ENCODE measurements at regions not wholly inside any gene's neighbourhood (a gene's known extent, or its start where the extent isn't known, plus 50 kb on each side); places are given as distances from the start of the nearest gene placed in this dataset.

DNA sequence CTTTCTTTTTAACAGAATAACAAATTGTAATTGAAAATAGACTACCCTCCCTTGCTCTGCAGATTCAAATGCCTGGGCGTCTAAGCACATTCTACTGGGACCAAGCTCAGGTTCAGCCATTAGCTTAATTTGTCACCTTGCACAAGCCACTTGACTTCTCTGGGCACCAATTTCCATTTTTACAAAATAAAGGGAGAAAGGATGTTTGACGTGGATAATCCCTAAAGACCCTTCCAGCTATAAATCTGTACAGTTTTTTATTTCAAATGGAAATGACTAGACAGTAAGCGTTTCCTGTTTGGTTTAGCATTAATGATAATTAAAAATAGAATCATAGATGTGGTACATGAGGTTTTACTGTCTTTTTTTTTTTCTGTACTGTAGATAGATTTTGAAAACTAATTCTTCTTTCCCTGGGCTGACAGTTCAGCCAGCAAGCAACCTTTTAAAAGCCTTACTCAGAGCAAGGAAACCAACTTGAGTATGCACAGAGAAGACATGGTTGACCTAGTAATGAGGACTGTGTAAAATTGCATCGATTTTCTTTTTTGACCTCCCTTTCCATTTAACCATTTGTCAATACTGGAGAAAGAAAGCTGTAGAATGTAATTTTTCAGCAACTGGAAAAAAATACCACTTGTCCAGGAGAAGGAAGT, 1329.5 kb upstream of the CDH8 start:
- no peak overlapping the region for H3K4me3 ChIP-seq (ENCODE audit: low read length)
- no peaks in the 10 kb centered on the region for H3K4me1 ChIP-seq (ENCODE audit: control insufficient read depth, insufficient read depth, low read length)
- no peaks in the 10 kb centered on the region for H3K27me3 ChIP-seq (ENCODE audit: control insufficient read depth, insufficient read depth, low read length)
- H3K9me3 ChIP-seq (ENCODE audit: control insufficient read depth, low read length): no peaks in the 10 kb centered on the region
- H3K9ac ChIP-seq (ENCODE audit: low read length): no peak overlapping the region
- no peaks in the 10 kb centered on the region for H3K36me3 ChIP-seq (ENCODE audit: control insufficient read depth, insufficient read depth, low read length)

DNA sequence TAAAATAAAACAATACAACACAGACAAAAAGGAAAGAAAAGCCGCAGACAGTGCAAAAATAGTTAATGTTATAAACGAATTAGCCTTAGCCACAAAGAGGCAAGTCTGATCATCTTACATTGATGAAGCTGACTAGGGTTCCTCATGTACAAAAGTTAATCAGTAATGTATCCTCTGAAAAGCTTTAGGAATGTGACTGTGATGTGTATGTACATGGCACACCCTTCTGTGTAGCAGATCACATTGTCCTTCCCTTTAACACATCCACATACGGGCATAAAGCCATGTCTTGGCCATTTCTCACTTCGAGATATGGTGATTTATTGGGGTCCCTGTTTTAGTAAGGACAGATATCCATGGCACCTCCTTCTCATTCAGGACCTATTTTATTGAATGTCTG, 1327.5 kb upstream of the CDH8 start:
- Histone ChIP-seq H3K9me3 (ENCODE audit: control insufficient read depth, low read length) (no peaks in the 10 kb centered on the region), H3K9ac (ENCODE audit: low read length) (no peak overlapping the region), H3K36me3 (ENCODE audit: control insufficient read depth, insufficient read depth, low read length) (no peaks in the 10 kb centered on the region), H3K27me3 (ENCODE audit: control insufficient read depth, insufficient read depth, low read length) (no peaks in the 10 kb centered on the region), H3K4me3 (ENCODE audit: low read length) (no peak overlapping the region), H3K4me1 (ENCODE audit: control insufficient read depth, insufficient read depth, low read length) (no peaks in the 10 kb centered on the region)

DNA sequence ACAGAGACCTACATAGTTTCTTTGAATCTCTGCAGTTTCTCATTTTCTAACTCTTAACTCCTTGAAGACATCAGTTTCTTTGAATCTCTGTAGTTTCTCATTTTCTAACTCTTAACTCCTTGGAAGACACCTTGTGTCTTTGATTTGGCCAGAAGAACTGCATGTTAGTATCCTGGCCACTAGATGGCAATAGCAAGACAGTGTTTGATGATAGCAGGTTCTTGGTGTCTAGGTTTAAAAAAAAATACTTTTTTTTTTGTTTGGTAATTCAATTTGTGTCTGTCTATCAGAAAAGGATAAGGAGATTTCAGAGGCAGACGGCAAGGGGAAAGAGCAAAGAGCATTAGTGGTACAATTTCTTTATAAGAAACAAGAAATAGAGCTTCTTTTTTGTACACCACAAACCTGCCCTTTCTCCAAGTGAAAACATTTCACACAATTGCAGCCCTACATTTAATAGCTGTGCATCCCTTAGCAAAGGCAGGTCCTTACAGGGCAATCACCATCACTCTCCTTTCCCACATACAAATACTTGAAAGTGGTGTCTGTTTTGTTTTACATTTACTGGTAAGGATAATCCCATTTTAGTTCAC, 1324.9 kb upstream of the CDH8 start:
- no peaks in the 10 kb centered on the region for H3K9me3 ChIP-seq (ENCODE audit: control insufficient read depth, low read length)
- no peaks in the 10 kb centered on the region for H3K36me3 ChIP-seq (ENCODE audit: control insufficient read depth, insufficient read depth, low read length)

DNA sequence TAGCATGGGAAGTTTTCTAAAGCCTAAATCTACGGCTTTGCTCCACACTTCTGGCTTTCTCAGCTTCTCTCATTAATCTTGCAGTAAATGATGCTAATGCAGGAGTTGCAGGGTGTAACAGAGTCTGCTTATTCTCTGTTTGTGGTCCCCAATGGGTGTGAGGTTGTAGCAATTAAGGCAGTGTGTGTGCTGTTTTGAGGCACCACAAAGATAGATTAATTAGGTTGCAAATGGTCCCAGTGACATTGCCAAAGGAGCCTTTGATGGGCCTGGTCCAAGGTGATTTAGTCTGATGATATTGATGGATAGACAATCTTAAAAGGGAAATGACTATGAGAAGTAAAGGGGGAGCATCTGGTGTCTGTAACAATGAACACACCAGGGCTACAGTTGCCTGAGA, 1313.7 kb upstream of the CDH8 start:
- Histone ChIP-seq H3K9me3 (ENCODE audit: control insufficient read depth, low read length) (no peaks in the 10 kb centered on the region), H3K4me1 (ENCODE audit: control insufficient read depth, insufficient read depth, low read length) (no peaks in the 10 kb centered on the region), H3K4me3 (ENCODE audit: low read length) (no peak overlapping the region), H3K36me3 (ENCODE audit: control insufficient read depth, insufficient read depth, low read length) (no peaks in the 10 kb centered on the region), H3K9ac (ENCODE audit: low read length) (no peak overlapping the region), H3K27me3 (ENCODE audit: control insufficient read depth, insufficient read depth, low read length) (no peaks in the 10 kb centered on the region)

More for the DNA sequence above, 1324.9 kb upstream of the CDH8 start:
- Histone ChIP-seq H3K27me3 (ENCODE audit: control insufficient read depth, insufficient read depth, low read length) (no peaks in the 10 kb centered on the region), H3K4me3 (ENCODE audit: low read length) (no peak overlapping the region), H3K9ac (ENCODE audit: low read length) (no peak overlapping the region), H3K4me1 (ENCODE audit: control insufficient read depth, insufficient read depth, low read length) (no peaks in the 10 kb centered on the region)

DNA sequence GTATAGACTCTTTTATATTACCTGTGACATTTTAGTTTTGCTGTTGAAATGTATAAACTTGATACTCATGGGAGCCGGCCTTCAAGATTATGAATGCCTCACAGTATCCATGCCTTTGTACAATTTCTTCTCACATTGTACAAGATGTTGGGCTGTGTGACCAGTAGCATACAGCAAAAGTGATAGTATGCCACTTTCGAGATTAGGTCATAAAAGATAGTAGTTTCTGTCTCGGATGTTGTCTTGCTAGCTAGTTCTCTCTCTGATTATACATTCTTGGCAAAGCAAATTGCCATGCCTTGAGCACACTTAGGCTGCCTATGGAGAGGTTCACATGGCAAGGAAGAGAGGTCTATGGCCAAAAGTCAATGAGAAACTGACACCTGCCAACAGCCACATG, 1309.8 kb upstream of the CDH8 start:
- H3K9ac ChIP-seq (ENCODE audit: low read length): no peak overlapping the region
- no peaks in the 10 kb centered on the region for H3K27me3 ChIP-seq (ENCODE audit: control insufficient read depth, insufficient read depth, low read length)
- no peaks in the 10 kb centered on the region for H3K9me3 ChIP-seq (ENCODE audit: control insufficient read depth, low read length)
- H3K36me3 ChIP-seq (ENCODE audit: control insufficient read depth, insufficient read depth, low read length): no peaks in the 10 kb centered on the region
- no peak overlapping the region for H3K4me3 ChIP-seq (ENCODE audit: low read length)
- no peaks in the 10 kb centered on the region for H3K4me1 ChIP-seq (ENCODE audit: control insufficient read depth, insufficient read depth, low read length)

DNA sequence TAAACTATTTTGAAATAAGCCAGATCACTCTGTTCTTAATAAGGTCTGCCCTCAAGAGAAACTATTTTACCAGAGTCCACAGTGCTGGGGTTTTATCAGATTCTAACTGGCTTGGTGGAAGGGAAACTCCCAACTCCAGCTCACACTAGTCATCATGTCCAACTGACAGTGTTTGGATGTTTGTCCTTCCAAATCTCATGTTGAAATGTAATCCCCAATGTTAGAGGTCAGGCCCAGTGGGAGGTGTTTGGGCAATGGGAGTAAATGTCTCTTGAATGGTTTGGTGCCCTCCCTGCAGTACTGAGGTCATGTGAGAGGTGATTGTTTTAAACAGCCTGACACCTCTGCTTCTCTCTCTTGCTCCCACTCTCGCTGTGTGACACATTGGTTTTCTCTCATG, 1301.0 kb upstream of the CDH8 start:
- Histone ChIP-seq H3K27me3 (ENCODE audit: control insufficient read depth, insufficient read depth, low read length) (no peaks in the 10 kb centered on the region), H3K9me3 (ENCODE audit: control insufficient read depth, low read length) (no peaks in the 10 kb centered on the region), H3K9ac (ENCODE audit: low read length) (no peak overlapping the region), H3K4me1 (ENCODE audit: control insufficient read depth, insufficient read depth, low read length) (no peaks in the 10 kb centered on the region), H3K36me3 (ENCODE audit: control insufficient read depth, insufficient read depth, low read length) (no peaks in the 10 kb centered on the region), H3K4me3 (ENCODE audit: low read length) (no peak overlapping the region)

DNA sequence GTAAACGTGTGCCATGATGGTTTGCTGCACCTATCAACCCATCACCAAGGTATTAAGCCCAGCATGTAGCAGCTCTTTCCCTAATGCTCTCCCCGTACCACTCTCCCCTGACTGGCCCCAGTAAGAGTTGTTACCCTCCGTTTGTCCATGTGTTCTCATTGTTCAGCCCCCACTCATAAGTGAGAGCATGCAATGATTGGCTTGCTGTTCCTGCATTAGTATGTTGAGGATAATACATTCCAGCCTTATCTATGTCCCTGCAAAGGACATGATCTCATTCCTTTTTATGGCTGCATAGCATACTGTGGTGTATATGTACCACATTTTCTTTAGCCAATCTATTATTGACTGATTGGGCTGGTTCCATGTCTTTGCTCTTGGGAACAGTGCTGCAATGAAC, 1294.9 kb upstream of the CDH8 start:
- Histone ChIP-seq H3K9me3 (ENCODE audit: control insufficient read depth, low read length) (no peaks in the 10 kb centered on the region), H3K4me3 (ENCODE audit: low read length) (no peak overlapping the region), H3K27me3 (ENCODE audit: control insufficient read depth, insufficient read depth, low read length) (no peaks in the 10 kb centered on the region), H3K4me1 (ENCODE audit: control insufficient read depth, insufficient read depth, low read length) (no peaks in the 10 kb centered on the region), H3K36me3 (ENCODE audit: control insufficient read depth, insufficient read depth, low read length) (no peaks in the 10 kb centered on the region), H3K9ac (ENCODE audit: low read length) (no peak overlapping the region)

DNA sequence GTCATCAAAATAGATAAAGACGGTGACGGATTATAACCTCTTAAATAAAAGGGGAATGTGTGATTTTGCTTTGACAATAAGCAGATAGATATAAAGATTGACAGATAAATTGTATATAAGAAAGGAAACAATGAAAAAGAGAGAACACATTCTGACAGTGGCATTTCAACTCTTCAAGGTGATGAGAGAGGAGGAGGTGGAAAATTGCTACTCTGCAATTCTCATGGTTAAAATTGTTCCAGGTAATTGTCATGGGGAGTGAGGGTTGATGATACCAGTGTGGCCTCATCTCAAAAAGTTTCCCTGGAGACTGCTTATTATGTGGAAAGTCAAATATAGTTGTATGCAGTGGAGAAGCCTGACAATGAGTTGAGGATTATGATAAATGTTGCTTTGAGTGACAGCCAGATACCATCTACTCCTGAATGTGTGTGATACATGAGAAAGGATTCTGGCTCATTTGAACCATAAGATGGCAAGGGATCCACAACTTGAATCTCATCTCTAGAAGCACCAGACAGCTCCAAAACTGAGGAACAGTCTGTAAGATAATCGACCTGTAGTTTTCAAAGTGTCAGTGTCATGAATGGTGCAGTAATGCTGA, 1290.6 kb upstream of the CDH8 start:
- no peaks in the 10 kb centered on the region for H3K36me3 ChIP-seq (ENCODE audit: control insufficient read depth, insufficient read depth, low read length)
- no peaks in the 10 kb centered on the region for H3K27me3 ChIP-seq (ENCODE audit: control insufficient read depth, insufficient read depth, low read length)
- no peak overlapping the region for H3K4me3 ChIP-seq (ENCODE audit: low read length)
- H3K9me3 ChIP-seq (ENCODE audit: control insufficient read depth, low read length): no peaks in the 10 kb centered on the region
- H3K4me1 ChIP-seq (ENCODE audit: control insufficient read depth, insufficient read depth, low read length): no peaks in the 10 kb centered on the region
- H3K9ac ChIP-seq (ENCODE audit: low read length): no peak overlapping the region

DNA sequence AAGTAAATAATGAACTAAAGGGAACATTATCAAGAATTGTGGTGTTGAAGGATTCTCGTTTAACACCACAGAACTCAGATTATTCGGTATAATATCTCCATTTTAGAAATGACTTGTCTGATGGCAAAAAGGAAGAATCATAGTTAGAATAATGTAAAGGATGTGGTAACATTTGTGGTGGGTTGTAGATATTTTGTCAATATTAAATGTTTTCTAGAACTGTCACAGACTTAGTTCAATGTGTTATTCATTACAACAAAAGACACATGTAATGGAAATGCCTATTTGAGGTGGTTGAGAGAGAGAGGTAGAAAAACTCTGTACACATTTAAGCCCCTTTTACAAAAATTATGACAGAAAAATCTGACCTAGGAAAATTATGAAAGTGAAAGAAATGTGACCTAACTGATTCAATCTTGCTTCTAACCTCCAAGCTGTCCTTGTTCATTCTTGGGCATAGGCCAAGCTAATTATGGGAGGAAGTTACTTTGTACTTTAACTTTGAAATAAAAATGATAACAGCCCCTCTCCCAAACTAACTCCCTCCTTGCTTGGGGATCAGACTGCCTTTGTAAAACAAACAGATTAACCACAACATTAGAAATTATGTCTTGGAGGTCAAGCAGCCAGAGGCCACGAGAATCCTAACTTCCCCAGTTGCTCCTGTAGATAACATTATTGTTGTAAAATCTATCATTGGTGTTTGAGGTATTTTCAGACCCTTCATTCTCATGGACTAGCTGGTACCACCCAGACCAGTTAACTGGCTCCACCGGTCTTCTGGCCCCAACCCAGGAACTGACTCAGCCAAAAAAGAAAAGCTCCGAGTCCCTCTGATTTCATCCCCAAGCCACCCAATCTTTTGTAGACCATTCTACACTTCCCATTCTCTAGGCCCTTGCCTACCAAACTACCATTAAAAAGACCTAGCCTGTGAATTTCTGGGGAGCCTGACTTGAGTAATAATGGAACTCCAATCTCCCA, 1287.8 kb upstream of the CDH8 start:
- no peaks in the 10 kb centered on the region for H3K9me3 ChIP-seq (ENCODE audit: control insufficient read depth, low read length)
- no peak overlapping the region for H3K9ac ChIP-seq (ENCODE audit: low read length)
- H3K36me3 ChIP-seq (ENCODE audit: control insufficient read depth, insufficient read depth, low read length): no peaks in the 10 kb centered on the region
- H3K4me1 ChIP-seq (ENCODE audit: control insufficient read depth, insufficient read depth, low read length): no peaks in the 10 kb centered on the region
- no peaks in the 10 kb centered on the region for H3K27me3 ChIP-seq (ENCODE audit: control insufficient read depth, insufficient read depth, low read length)
- H3K4me3 ChIP-seq (ENCODE audit: low read length): no peak overlapping the region

DNA sequence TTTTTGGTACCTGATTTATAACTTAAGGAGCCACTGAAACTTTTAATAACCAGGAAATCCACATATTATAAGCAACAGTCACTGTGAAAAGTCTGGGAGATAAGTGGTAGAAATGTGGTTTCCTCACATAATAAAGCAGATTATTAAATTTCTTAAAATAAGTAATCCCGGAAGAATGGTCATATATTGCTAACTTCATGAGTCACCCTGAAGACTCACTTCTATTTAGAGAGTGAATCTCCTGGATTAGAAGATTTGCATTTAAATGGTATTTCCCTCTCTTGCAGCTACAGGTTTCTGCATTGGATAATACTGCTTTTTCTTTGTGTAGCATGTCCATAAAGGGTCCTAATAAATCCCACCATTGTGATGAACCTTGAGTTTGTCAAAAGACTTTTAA, 1286.8 kb upstream of the CDH8 start:
- Histone ChIP-seq H3K9me3 (ENCODE audit: control insufficient read depth, low read length) (no peaks in the 10 kb centered on the region), H3K4me1 (ENCODE audit: control insufficient read depth, insufficient read depth, low read length) (no peaks in the 10 kb centered on the region), H3K36me3 (ENCODE audit: control insufficient read depth, insufficient read depth, low read length) (no peaks in the 10 kb centered on the region), H3K9ac (ENCODE audit: low read length) (no peak overlapping the region), H3K4me3 (ENCODE audit: low read length) (no peak overlapping the region), H3K27me3 (ENCODE audit: control insufficient read depth, insufficient read depth, low read length) (no peaks in the 10 kb centered on the region)

DNA sequence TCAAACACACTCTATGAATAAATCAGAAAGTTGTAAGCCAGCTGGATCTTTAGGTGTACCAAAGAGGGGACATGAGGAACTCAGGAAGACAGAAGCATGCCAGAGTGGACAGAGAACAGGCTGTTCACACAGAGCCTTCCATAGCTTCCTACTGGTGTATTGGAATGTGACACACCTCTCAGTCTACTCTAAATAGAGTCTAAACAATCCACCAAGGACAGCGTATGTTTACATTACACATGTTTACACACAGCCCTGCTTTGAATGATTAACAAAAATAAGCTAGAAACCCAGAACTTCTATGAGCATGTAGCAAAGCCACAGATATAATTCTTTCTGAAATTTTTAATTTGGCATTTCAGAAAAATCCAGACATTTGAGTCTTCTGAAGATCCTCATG, 1279.0 kb upstream of the CDH8 start:
- H3K9me3 ChIP-seq (ENCODE audit: control insufficient read depth, low read length): no peaks in the 10 kb centered on the region
- H3K4me1 ChIP-seq (ENCODE audit: control insufficient read depth, insufficient read depth, low read length): no peaks in the 10 kb centered on the region
- H3K4me3 ChIP-seq (ENCODE audit: low read length): no peak overlapping the region
- H3K27me3 ChIP-seq (ENCODE audit: control insufficient read depth, insufficient read depth, low read length): no peaks in the 10 kb centered on the region
- no peak overlapping the region for H3K9ac ChIP-seq (ENCODE audit: low read length)
- no peaks in the 10 kb centered on the region for H3K36me3 ChIP-seq (ENCODE audit: control insufficient read depth, insufficient read depth, low read length)

DNA sequence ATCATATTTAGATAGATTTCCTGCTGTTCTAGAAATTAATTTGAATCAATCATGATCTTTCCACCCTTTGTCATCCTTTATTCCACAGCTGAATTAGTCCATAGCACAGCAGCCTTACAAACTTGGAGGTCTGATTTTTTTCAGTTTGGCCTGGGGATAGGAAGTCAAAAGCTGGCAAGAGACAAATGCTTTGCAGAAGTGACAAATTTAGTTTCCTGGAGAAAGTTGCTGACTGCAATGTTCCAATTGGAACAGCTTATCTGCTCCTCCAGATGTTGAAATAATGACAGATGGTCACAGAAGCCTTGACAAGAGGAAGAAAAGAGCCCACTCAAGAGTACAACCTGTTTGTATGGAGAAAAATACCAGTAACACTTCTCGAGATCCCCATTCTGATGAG, 1276.1 kb upstream of the CDH8 start:
- H3K4me3 ChIP-seq (ENCODE audit: low read length): no peak overlapping the region
- H3K4me1 ChIP-seq (ENCODE audit: control insufficient read depth, insufficient read depth, low read length): no peaks in the 10 kb centered on the region
- H3K36me3 ChIP-seq (ENCODE audit: control insufficient read depth, insufficient read depth, low read length): no peaks in the 10 kb centered on the region
- H3K9me3 ChIP-seq (ENCODE audit: control insufficient read depth, low read length): no peaks in the 10 kb centered on the region
- H3K27me3 ChIP-seq (ENCODE audit: control insufficient read depth, insufficient read depth, low read length): no peaks in the 10 kb centered on the region
- H3K9ac ChIP-seq (ENCODE audit: low read length): no peak overlapping the region

Measured in mucosa of stomach (tissue), 1 donor.